Activated CD4-positive, alpha-beta T cell treated with anti-CD3 and anti-CD28 coated beads, Interleukin-2, amount 50 U/mL, for 4 hours (primary cell): ENCODE measurements at regions not wholly inside any gene's neighbourhood (a gene's known extent, or its start where the extent isn't known, plus 50 kb on each side); places are given as distances from the start of the nearest gene placed in this dataset.
"Not testable (repeated sequence)": the region's sequence is repeated elsewhere in the genome, so short reads cannot be mapped to it uniquely, and the experiment has no call there.

Experiments
- DNase-seq, 2 experiments: peaks; one replicate each; pipeline ENCODE4 v3.0.0-alpha.2; 2020

- DNase-seq, result peak; percentile 69 to 71
Observed at GRCh38 chr20:25862967-25863530, 166.4 kb upstream of the ZNF337 start.

GRCh38 chr20:25860531-25861150 is 164.0 kb upstream of the ZNF337 start:
- no peak for DNase-seq

GRCh38 chr20:25859649-25860530 is 163.2 kb upstream of the ZNF337 start:
- DNase-seq, result peak; percentile 67

GRCh38 chr20:25858495-25859425 is 162.1 kb upstream of the ZNF337 start:
- DNase-seq, result no peak

GRCh38 chr20:25857091-25857788 is 160.6 kb upstream of the ZNF337 start:
- DNase-seq, result not testable (repeated sequence)

- no peak for DNase-seq
Observed at GRCh38 chr20:25856256-25856884, 159.7 kb upstream of the ZNF337 start.

GRCh38 chr20:25855451-25856156 is 159.0 kb upstream of the ZNF337 start:
- DNase-seq, result not testable (repeated sequence)

GRCh38 chr20:25854666-25855065 is 158.0 kb upstream of the ZNF337 start:
- not testable (repeated sequence) for DNase-seq

GRCh38 chr20:25853718-25854388 is 157.2 kb upstream of the ZNF337 start:
- peak; percentile 68 to 74 for DNase-seq

- DNase-seq, result not testable (repeated sequence)
Observed at GRCh38 chr20:25852968-25853717, 156.5 kb upstream of the ZNF337 start.

- DNase-seq, result not testable (repeated sequence)
Observed at GRCh38 chr20:25850133-25850532, 153.5 kb upstream of the ZNF337 start.

- DNase-seq, result no peak
Observed at GRCh38 chr20:25848222-25848621, 151.6 kb upstream of the ZNF337 start.

- not testable (repeated sequence) for DNase-seq
Observed at GRCh38 chr20:25844640-25845039, 148.0 kb upstream of the ZNF337 start.

- not testable (repeated sequence) for DNase-seq
Observed at GRCh38 chr20:25813511-25813910, 116.9 kb upstream of the ZNF337 start.

- not testable (repeated sequence) for DNase-seq
Observed at GRCh38 chr20:25798174-25798993, 101.7 kb upstream of the ZNF337 start.

- not testable (repeated sequence) for DNase-seq
Observed at GRCh38 chr20:25797062-25797461, 100.4 kb upstream of the ZNF337 start.

GRCh38 chr20:25777241-25777640 is 80.6 kb upstream of the ZNF337 start:
- not testable (repeated sequence) for DNase-seq

- not testable (repeated sequence) for DNase-seq
Observed at GRCh38 chr20:25774711-25775110, 78.1 kb upstream of the ZNF337 start.
